ENCODE measurements at regions not wholly inside any gene's neighbourhood (a gene's known extent, or its start where the extent isn't known, plus 50 kb on each side); places are given as distances from the start of the nearest gene placed in this dataset.

DNA sequence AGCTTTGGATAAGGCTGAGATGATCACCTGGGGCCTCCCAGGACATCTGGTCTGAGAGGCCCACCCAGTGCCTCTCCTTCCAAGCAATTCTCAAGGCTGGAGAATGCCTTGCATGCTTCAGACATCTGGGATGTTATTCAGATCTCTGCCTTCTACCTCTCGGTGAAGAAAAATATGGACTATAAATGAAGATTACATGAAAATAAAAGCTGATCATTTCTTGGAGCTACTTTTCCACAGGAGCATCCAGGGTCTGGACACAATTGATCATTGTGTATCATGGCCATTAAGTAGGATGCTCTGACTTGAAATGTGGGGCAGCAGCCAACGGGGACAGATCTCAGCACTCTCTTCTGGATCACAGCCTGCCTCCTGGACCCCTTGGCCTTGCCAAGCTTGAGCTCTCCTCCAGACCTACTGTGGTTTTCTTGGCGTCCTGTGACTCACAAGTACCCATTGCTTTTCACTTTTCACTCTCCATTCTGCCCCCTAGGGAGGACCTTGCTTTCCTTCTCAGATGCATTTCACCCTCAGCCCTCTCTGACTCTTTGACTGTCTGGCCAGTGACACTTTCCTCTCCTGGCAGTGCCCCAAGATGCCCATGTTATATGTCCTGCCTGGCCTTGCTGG lies 203.1 kb downstream of the INSIG2 start:
- no peak overlapping the region for H3K4me3 ChIP-seq (ENCODE audit: low read depth, low read length)
- TF ChIP-seq, protein P1, sequence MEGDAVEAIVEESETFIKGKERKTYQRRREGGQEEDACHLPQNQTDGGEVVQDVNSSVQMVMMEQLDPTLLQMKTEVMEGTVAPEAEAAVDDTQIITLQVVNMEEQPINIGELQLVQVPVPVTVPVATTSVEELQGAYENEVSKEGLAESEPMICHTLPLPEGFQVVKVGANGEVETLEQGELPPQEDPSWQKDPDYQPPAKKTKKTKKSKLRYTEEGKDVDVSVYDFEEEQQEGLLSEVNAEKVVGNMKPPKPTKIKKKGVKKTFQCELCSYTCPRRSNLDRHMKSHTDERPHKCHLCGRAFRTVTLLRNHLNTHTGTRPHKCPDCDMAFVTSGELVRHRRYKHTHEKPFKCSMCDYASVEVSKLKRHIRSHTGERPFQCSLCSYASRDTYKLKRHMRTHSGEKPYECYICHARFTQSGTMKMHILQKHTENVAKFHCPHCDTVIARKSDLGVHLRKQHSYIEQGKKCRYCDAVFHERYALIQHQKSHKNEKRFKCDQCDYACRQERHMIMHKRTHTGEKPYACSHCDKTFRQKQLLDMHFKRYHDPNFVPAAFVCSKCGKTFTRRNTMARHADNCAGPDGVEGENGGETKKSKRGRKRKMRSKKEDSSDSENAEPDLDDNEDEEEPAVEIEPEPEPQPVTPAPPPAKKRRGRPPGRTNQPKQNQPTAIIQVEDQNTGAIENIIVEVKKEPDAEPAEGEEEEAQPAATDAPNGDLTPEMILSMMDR (IDR thresholded peaks at IDR 0.05; ENCODE audit: low read depth, low read length): no peak

DNA sequence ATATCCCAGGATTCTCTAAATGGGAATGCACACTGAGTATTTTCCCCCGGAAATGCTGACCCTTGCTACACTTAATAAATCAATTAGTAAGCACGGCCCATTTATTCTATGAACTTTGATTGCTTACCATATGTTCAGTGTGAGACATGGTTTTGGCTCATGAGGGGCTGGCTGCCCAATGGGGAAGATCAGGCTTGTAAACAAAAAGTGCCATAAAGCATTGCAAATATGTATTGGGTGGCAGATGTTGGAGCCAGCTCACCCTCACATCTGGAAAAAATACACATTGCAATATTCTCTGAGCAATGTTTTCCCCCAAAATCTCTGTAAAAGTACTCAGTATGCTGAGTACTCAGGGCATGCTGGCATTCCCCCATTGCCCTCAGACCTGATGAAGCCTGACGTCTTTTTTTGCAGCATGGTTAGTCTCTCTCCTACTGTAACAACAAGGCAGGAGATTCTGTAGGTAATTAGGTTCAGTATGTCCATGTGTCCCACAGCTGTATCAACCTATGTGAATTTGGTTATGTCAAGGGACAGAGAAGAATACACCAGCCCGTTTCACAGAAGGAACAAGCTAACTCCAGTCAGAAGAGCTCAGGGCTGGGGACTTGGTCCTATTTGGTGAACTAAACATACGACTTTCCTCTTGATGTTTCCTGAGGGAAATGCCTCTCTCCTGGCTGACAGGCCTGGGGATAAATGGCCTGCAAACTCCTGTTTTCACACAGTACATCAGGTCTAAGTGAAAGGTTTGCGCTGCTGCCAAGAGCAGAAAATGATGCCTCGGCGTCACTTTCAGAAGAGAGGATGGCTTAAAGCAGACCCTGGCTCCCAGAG lies 202.4 kb downstream of the INSIG2 start:
- TF ChIP-seq, protein P1 (IDR thresholded peaks at IDR 0.05; ENCODE audit: low read depth, low read length): no peak

DNA sequence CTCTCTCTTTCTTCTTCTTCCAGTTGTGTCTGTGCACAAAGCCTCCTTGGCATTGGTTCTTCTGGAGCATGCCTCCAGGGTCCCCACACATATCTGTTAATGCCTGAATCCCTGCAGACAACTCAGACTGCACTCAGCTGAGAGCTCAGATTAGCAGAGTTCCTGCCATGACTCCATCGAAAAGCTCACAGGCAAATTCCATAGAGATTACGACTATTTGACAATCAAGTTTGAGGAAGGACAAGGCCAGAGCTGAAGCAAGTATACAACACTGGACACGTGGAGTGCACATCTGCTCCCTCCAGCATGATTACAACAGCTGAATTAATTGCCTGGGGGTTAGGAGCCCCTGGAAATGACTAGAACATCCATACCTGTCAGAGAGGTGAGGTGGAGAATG lies 190.7 kb downstream of the INSIG2 start:
- H3K4me3 ChIP-seq (ENCODE audit: low read depth, low read length): no peak overlapping the region
- TF ChIP-seq, protein P1 (IDR thresholded peaks at IDR 0.05; ENCODE audit: low read depth, low read length): no peak

More for the DNA sequence above, 202.4 kb downstream of the INSIG2 start:
- H3K4me3 ChIP-seq (ENCODE audit: low read depth, low read length): no peak overlapping the region

DNA sequence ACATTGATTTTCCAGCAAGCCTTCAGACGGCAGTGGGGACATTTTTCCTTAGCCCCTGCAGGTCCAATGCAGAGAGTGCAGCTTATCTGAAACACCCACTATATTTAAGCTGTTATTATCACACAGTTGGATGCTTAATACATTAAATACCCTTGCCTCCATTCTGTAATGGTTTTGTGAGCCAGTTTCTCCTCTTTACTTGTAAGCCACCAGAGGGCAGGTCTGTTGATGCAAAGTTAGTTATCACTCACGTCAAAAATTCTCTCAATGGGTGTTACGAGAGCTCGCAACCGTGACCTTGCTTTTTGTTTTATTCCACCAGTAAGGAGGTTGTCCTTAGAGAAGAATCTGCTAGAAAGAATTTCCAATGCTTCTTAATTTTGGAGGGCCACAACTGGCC lies 189.8 kb downstream of the INSIG2 start:
- H3K4me3 ChIP-seq (ENCODE audit: low read depth, low read length): no peak overlapping the region
- TF ChIP-seq, protein P1 (IDR thresholded peaks at IDR 0.05; ENCODE audit: low read depth, low read length): no peak

DNA sequence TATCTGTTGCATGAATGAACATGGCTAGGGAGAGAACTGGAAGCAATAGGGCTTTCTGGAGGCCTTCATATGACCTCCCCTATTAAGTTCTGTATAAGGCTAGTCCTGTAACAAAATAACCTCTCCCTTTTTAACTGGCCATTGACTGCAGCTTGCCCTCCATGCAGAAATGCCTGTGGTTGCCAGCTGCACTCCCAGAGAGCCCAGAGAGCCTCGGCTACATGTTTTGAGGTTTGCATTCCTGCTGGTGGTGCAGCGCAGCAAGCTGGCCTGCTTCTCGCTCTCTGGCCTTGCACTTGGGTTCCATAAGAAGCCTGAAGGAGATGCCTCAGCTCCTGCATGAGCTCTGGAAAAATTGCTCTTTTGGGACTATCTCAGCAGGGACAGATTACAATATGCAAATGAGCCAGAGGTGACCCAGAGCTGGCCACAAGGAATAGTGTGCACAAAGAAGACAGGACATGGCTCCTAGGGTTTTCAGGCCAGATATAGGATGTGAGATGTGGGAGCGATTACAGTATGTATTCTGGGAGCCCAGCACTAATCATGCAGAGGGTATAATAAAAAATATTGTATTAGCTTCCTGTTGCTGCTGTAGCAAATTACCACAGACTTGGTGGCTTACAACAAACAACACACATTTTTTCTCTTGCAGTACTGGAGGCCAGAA lies 186.7 kb downstream of the INSIG2 start:
- no peak overlapping the region for H3K4me3 ChIP-seq (ENCODE audit: low read depth, low read length)
- TF ChIP-seq, protein P1 (IDR thresholded peaks at IDR 0.05; ENCODE audit: low read depth, low read length): no peak

DNA sequence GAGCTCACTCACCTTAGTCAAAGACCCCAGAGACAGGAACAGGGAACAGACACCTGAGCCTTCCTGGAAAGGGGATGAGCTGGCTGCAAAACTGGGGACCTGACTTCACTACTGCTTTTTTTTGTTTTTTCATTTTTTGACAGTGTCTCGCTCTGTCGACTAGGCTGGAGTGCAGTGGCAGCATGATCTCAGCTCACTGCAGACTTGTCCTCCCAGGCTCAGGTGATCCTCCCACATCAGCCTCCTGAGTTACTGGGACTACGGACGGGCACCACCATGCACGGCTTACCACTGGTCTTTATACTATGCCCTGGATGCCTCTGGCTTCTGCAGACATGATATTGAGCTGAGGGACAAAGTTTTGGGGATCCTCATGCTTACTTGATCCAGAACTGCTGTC lies 184.1 kb downstream of the INSIG2 start:
- TF ChIP-seq, protein P1 (IDR thresholded peaks at IDR 0.05; ENCODE audit: low read depth, low read length): no peak
- no peak overlapping the region for H3K4me3 ChIP-seq (ENCODE audit: low read depth, low read length)
